Nephron progenitor cell (in vitro differentiated cells): ENCODE measurements at regions not wholly inside any gene's neighbourhood (a gene's known extent, or its start where the extent isn't known, plus 50 kb on each side); places are given as distances from the start of the nearest gene placed in this dataset.
"Not testable (repeated sequence)": the region's sequence is repeated elsewhere in the genome, so short reads cannot be mapped to it uniquely, and the experiment has no call there.

Experiments used
- DNase-seq: peaks from one replicate; pipeline ENCODE4 v3.0.0; 2021
- H3K27ac Mint-ChIP-seq: 2 replicates; pipeline ENCODE4 v1.8.0; 2021; ENCODE audit warnings: mild to moderate bottlenecking, moderate library complexity, mixed read lengths
- H3K27me3 Mint-ChIP-seq: 2 replicates; pipeline ENCODE4 v1.8.0; 2021; ENCODE audit warnings: mild to moderate bottlenecking, low read depth, mixed read lengths; ENCODE audit not compliant: poor library complexity
- H3K36me3 Mint-ChIP-seq: 2 replicates; pipeline ENCODE4 v1.8.0; 2021; ENCODE audit warnings: low read depth, mixed read lengths
- H3K4me1 Mint-ChIP-seq: 2 replicates; pipeline ENCODE4 v1.8.0; 2021; ENCODE audit warnings: mixed read lengths
- H3K4me3 Mint-ChIP-seq: 2 replicates; pipeline ENCODE4 v1.8.0; 2021; ENCODE audit warnings: mild to moderate bottlenecking, moderate library complexity, mixed read lengths
- H3K9me3 Mint-ChIP-seq: 2 replicates; pipeline ENCODE4 v1.8.0; 2021; ENCODE audit warnings: mild to moderate bottlenecking, moderate library complexity, mixed read lengths
- CTCF ChIP-seq: fragments of 200-600 bp; sonication (generic); IDR thresholded peaks from 2 replicates; pipeline ENCODE4 v1.5.0; 2021; ENCODE audit warnings: antibody characterized with exemption

- no peak overlapping the region for H3K4me3 Mint-ChIP-seq
- H3K27me3 Mint-ChIP-seq: no peaks in the 10 kb centered on the region
- DNase-seq: no peak
- peaks cover 13% of the 10 kb centered on the region for H3K4me1 Mint-ChIP-seq
- H3K9me3 Mint-ChIP-seq: peaks cover 10% of the 10 kb centered on the region
- no peak for TF ChIP-seq CTCF
- no peaks in the 10 kb centered on the region for H3K36me3 Mint-ChIP-seq
- no peak overlapping the region for H3K27ac Mint-ChIP-seq
Observed at GRCh38 chr6:160882791-160883279, 108.7 kb upstream of the MAP3K4 start.

- Mint-ChIP-seq H3K9me3 (peaks cover 10% of the 10 kb centered on the region), H3K4me3 (no peak overlapping the region), H3K4me1 (peaks cover 13% of the 10 kb centered on the region), H3K27ac (no peak overlapping the region), H3K36me3 (no peaks in the 10 kb centered on the region), H3K27me3 (no peaks in the 10 kb centered on the region)
- TF ChIP-seq CTCF: no peak
- no peak for DNase-seq
Observed at GRCh38 chr6:160883560-160883959, 108.0 kb upstream of the MAP3K4 start.

- H3K4me3 Mint-ChIP-seq: no peak overlapping the region
- no peaks in the 10 kb centered on the region for H3K27me3 Mint-ChIP-seq
- no peaks in the 10 kb centered on the region for H3K36me3 Mint-ChIP-seq
- DNase-seq: no peak
- peaks cover 10% of the 10 kb centered on the region for H3K9me3 Mint-ChIP-seq
- H3K4me1 Mint-ChIP-seq: peaks cover 13% of the 10 kb centered on the region
- H3K27ac Mint-ChIP-seq: no peak overlapping the region
- TF ChIP-seq CTCF: no peak
Observed at GRCh38 chr6:160883999-160884398, 107.6 kb upstream of the MAP3K4 start.

GRCh38 chr6:160889148-160889547, 102.4 kb upstream of the MAP3K4 start:
- not testable (repeated sequence) for H3K27ac Mint-ChIP-seq, H3K36me3 Mint-ChIP-seq, H3K4me1 Mint-ChIP-seq, DNase-seq, H3K27me3 Mint-ChIP-seq, H3K4me3 Mint-ChIP-seq
- peaks cover 13% of the 10 kb centered on the region for H3K9me3 Mint-ChIP-seq

GRCh38 chr6:160891690-160892089, 99.9 kb upstream of the MAP3K4 start:
- H3K4me3 Mint-ChIP-seq: no peak overlapping the region
- TF ChIP-seq CTCF: no peak
- peaks cover 11% of the 10 kb centered on the region for H3K9me3 Mint-ChIP-seq
- peaks cover 7% of the 10 kb centered on the region for H3K27me3 Mint-ChIP-seq
- H3K4me1 Mint-ChIP-seq: peaks cover 4% of the 10 kb centered on the region
- no peak overlapping the region for H3K27ac Mint-ChIP-seq
- H3K36me3 Mint-ChIP-seq: no peaks in the 10 kb centered on the region
- DNase-seq: no peak

GRCh38 chr6:160895562-160895961, 96.0 kb upstream of the MAP3K4 start:
- H3K4me1 Mint-ChIP-seq: peaks cover 6% of the 10 kb centered on the region
- H3K27me3 Mint-ChIP-seq: peaks cover 3% of the 10 kb centered on the region
- no peaks in the 10 kb centered on the region for H3K36me3 Mint-ChIP-seq
- TF ChIP-seq CTCF: no peak
- H3K4me3 Mint-ChIP-seq: no peak overlapping the region
- DNase-seq: no peak
- H3K9me3 Mint-ChIP-seq: no peaks in the 10 kb centered on the region
- no peak overlapping the region for H3K27ac Mint-ChIP-seq
